Natural killer cell (primary cell): ENCODE measurements at regions not wholly inside any gene's neighbourhood (a gene's known extent, or its start where the extent isn't known, plus 50 kb on each side); places are given as distances from the start of the nearest gene placed in this dataset.
"Not testable (repeated sequence)": the region's sequence is repeated elsewhere in the genome, so short reads cannot be mapped to it uniquely, and the experiment has no call there.

Experiments used
- ATAC-seq, 3 donors: fragments of 150-1000 bp in 2 of 3; fragments of 200-7000 bp in 1 of 3; cut with Tn5 transposase; 1 replicate in 1 of 3; 2 replicates in 2 of 3; pipeline ENCODE4 v1.10.0; 2021; ENCODE audit warnings: mild to moderate bottlenecking in 2 of 3, moderate library complexity in 2 of 3
- DNase-seq, 2 donors: peaks; one replicate each; pipeline versions ENCODE4 v3.0.0 to v3.0.0-alpha.2; 2013 to 2021; ENCODE audit warnings: mixed read lengths in 1 of 2
- H3K27ac ChIP-seq: one replicate; pipeline ENCODE4 v1.5.1; 2013; ENCODE audit warnings: mild to moderate bottlenecking, low read length
- H3K27me3 ChIP-seq: one replicate; pipeline ENCODE4 v1.6.1; 2013; ENCODE audit warnings: low read length; ENCODE audit not compliant: control insufficient read depth, insufficient read depth
- H3K36me3 ChIP-seq: one replicate; pipeline ENCODE4 v1.6.1; 2013; ENCODE audit warnings: low read length; ENCODE audit not compliant: control insufficient read depth, insufficient read depth
- H3K4me1 ChIP-seq: one replicate; pipeline ENCODE4 v1.6.1; 2013; ENCODE audit warnings: low read length; ENCODE audit not compliant: control insufficient read depth, insufficient read depth
- H3K4me3 ChIP-seq: one replicate; pipeline ENCODE4 v1.5.1; 2013; ENCODE audit warnings: low read length
- H3K9me3 ChIP-seq: one replicate; pipeline ENCODE4 v1.6.1; 2013; ENCODE audit warnings: low read length; ENCODE audit not compliant: control insufficient read depth, insufficient read depth
- H3K27ac Mint-ChIP-seq, 2 donors: one replicate each; pipeline ENCODE4 v1.8.0; 2022; ENCODE audit warnings: mild to moderate bottlenecking in 2 of 2, mixed read lengths in 2 of 2, moderate library complexity in 1 of 2
- H3K27me3 Mint-ChIP-seq, 2 donors: one replicate each; pipeline ENCODE4 v1.8.0; 2022; ENCODE audit warnings: low read depth in 2 of 2, mixed read lengths in 2 of 2
- H3K36me3 Mint-ChIP-seq: one replicate; pipeline ENCODE4 v1.8.0; 2022; ENCODE audit warnings: mixed read lengths
- H3K4me1 Mint-ChIP-seq, 2 donors: one replicate each; pipeline ENCODE4 v1.8.0; 2022; ENCODE audit warnings: mixed read lengths in 2 of 2
- H3K4me3 Mint-ChIP-seq: one replicate; pipeline ENCODE4 v1.8.0; 2022; ENCODE audit warnings: mild to moderate bottlenecking, moderate library complexity, mixed read lengths
- H3K9me3 Mint-ChIP-seq, 2 donors: one replicate each; pipeline ENCODE4 v1.8.0; 2022; ENCODE audit warnings: mixed read lengths in 2 of 2
- WGBS: methylation state at CpG from one replicate; pipeline ENCODE4 v1.1.7; 2013; ENCODE audit warnings: missing lambda C conversion rate; ENCODE audit not compliant: insufficient coverage; 5-methylcytosine and 5-hydroxymethylcytosine counted together
- intact Hi-C: fragments of 100-400 bp; cut with micrococcal nuclease; formaldehyde crosslinking; loops from one replicate; pipeline ENCODE4 v1.14.2; 2022
- TF ChIP-seq, protein P1 (sequence below): fragments of 200-600 bp; IDR thresholded peaks from one replicate; pipeline ENCODE4 v1.8.0; 2022; ENCODE audit warnings: antibody characterized with exemption

DNA sequence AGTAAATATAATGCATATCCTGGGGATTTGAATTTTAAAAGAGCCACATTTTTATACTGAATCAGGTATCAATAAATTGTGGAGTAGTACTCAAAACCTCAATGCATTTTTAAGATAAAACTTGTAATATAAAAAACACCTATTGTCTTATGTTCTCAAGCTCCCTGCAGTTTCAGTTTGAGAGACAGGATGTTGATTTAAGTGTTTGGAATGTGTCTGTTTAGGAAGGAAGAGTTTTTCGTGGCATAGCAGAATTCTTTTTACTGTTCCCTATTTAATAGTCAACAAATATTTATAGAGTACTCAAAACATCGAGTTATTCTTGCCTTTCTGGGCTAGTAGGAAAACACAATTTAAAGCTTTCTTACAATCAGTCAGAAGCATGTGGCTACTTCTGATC is 146.1 kb upstream of the BCHE start:
- no peak for DNase-seq
- no peak overlapping the region for H3K4me3 Mint-ChIP-seq
- H3K9me3 ChIP-seq, result no peaks in the 10 kb centered on the region
- no peaks in the 10 kb centered on the region for H3K36me3 Mint-ChIP-seq
- intact Hi-C loops, result no loop called here
- H3K27ac ChIP-seq, result no peak overlapping the region
- WGBS, result 80% methylated on average over 1 of the region's 2 CpGs
- TF ChIP-seq, protein P1, sequence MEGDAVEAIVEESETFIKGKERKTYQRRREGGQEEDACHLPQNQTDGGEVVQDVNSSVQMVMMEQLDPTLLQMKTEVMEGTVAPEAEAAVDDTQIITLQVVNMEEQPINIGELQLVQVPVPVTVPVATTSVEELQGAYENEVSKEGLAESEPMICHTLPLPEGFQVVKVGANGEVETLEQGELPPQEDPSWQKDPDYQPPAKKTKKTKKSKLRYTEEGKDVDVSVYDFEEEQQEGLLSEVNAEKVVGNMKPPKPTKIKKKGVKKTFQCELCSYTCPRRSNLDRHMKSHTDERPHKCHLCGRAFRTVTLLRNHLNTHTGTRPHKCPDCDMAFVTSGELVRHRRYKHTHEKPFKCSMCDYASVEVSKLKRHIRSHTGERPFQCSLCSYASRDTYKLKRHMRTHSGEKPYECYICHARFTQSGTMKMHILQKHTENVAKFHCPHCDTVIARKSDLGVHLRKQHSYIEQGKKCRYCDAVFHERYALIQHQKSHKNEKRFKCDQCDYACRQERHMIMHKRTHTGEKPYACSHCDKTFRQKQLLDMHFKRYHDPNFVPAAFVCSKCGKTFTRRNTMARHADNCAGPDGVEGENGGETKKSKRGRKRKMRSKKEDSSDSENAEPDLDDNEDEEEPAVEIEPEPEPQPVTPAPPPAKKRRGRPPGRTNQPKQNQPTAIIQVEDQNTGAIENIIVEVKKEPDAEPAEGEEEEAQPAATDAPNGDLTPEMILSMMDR, result no peak
- no peaks in the 10 kb centered on the region for H3K36me3 ChIP-seq
- H3K4me1 Mint-ChIP-seq, result no peaks in the 10 kb centered on the region
- H3K9me3 Mint-ChIP-seq, result peaks cover 12 to 19% of the 10 kb centered on the region in 2 donors
- no peak overlapping the region for H3K4me3 ChIP-seq
- H3K27me3 ChIP-seq, result no peaks in the 10 kb centered on the region
- no peaks in the 10 kb centered on the region for H3K4me1 ChIP-seq
- no peaks in the 10 kb centered on the region for H3K27me3 Mint-ChIP-seq
- H3K27ac Mint-ChIP-seq, result no peak overlapping the region
- no peak for ATAC-seq

DNA sequence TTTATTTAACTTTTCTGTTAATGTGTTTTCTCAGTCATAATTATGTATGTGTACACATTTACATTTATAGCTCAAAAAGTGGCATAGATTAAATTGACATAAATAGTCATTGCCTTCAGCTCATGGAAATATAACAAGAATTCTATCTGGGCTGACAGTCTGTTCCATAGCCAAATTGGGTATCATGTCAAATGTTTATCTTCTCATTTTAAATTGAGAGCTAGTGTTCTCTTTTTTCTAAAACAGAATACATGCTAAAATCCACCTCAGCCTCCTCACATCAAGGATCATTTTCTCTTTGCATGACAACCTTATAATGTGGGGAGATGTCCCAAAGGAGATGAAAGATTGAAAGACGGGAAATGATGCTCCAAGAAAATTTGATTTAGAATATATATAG is 144.1 kb upstream of the BCHE start:
- DNase-seq (no peak), ATAC-seq (no peak)
- H3K36me3 ChIP-seq, result no peaks in the 10 kb centered on the region
- peaks cover 6 to 11% of the 10 kb centered on the region in 2 donors for H3K9me3 Mint-ChIP-seq
- H3K9me3 ChIP-seq, result no peaks in the 10 kb centered on the region
- no peak overlapping the region for H3K27ac Mint-ChIP-seq
- no peaks in the 10 kb centered on the region for H3K27me3 Mint-ChIP-seq
- no peak overlapping the region for H3K4me3 ChIP-seq
- H3K4me3 Mint-ChIP-seq, result no peak overlapping the region
- H3K27me3 ChIP-seq, result no peaks in the 10 kb centered on the region
- no peak overlapping the region for H3K27ac ChIP-seq
- TF ChIP-seq, protein P1, result no peak
- H3K4me1 ChIP-seq, result no peaks in the 10 kb centered on the region
- intact Hi-C loops, result no loop called here
- H3K36me3 Mint-ChIP-seq, result no peaks in the 10 kb centered on the region
- whole genome bisulfite sequencing, result 90% methylated on average over 1 of the region's 1 CpG
- no peaks in the 10 kb centered on the region for H3K4me1 Mint-ChIP-seq

DNA sequence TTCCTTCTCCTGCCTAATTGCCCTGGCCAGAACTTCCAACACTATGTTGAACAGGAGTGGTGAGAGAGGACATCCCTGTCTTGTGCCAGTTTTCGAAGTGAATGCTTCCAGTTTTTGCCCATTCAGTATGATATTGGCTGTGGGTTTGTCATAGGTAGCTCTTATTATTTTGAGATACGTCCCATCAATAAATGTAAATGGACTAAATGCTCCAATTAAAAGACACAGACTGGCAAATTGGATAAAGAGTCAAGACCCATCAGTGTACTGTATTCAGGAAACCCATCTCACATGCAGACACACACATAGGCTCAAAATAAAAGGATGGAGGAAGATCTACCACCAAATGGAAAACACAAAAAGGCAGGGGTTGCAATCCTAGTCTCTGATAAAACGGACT is 123.6 kb upstream of the BCHE start:
- H3K36me3 Mint-ChIP-seq, H3K27me3 ChIP-seq, H3K27ac Mint-ChIP-seq, H3K36me3 ChIP-seq, H3K27ac ChIP-seq, H3K4me3 Mint-ChIP-seq, DNase-seq, H3K4me1 Mint-ChIP-seq, intact Hi-C loops, H3K4me3 ChIP-seq, H3K9me3 ChIP-seq, H3K27me3 Mint-ChIP-seq, ATAC-seq, H3K4me1 ChIP-seq: not testable (repeated sequence)
- peaks cover 4 to 14% of the 10 kb centered on the region in 2 donors for H3K9me3 Mint-ChIP-seq
- 88% methylated on average over 1 of the region's 3 CpGs for WGBS

DNA sequence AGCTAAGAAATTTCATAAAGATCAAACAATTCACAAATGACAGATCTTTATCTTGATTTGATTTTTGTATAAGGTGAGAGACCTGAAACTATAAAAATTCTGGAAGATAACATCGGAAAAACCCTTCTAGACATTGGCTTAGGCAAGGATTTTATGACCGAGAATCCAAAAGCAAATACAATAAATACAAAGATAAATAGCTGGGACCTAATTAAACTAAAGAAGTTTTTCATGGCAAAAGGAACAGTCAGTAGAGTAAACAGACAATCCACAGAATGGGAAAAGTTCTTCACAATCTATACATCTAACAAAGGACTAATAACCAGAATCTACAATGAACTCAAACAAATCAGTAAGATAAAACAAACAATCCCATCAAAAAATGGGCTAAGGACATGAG is 116.9 kb upstream of the BCHE start:
- no peak overlapping the region for H3K27ac Mint-ChIP-seq
- H3K36me3 Mint-ChIP-seq, result no peaks in the 10 kb centered on the region
- no peak overlapping the region for H3K27ac ChIP-seq
- DNase-seq (no peak), ATAC-seq (no peak)
- WGBS, result no CpG with 5 or more reads among the region's 2 CpGs
- intact Hi-C loops, result no loop called here
- no peaks in the 10 kb centered on the region for H3K36me3 ChIP-seq
- H3K4me1 ChIP-seq, result no peaks in the 10 kb centered on the region
- H3K4me1 Mint-ChIP-seq, result no peaks in the 10 kb centered on the region
- H3K9me3 Mint-ChIP-seq, result peaks cover 11 to 12% of the 10 kb centered on the region in 2 donors
- no peaks in the 10 kb centered on the region for H3K27me3 ChIP-seq
- peaks cover 2% of the 10 kb centered on the region for H3K9me3 ChIP-seq
- no peak overlapping the region for H3K4me3 Mint-ChIP-seq
- TF ChIP-seq, protein P1, result no peak
- no peak overlapping the region for H3K4me3 ChIP-seq
- no peaks in the 10 kb centered on the region for H3K27me3 Mint-ChIP-seq
